GM18907 (cell line): ENCODE measurements at regions not wholly inside any gene's neighbourhood (a gene's known extent, or its start where the extent isn't known, plus 50 kb on each side); places are given as distances from the start of the nearest gene placed in this dataset.

Experiments
- ATAC-seq: cut with Tn5 transposase; IDR thresholded peaks from one replicate; pipeline ENCODE4 v1.9.1; 2021; ENCODE audit warnings: mild to moderate bottlenecking, moderate library complexity; ENCODE audit not compliant: unreplicated experiment

GRCh38 chrX:78213331-78213730, 73.9 kb upstream of the TAF9B start:
- ATAC-seq: no peak

GRCh38 chrX:78199851-78200250, 60.4 kb upstream of the TAF9B start:
- peak; percentile 84 for ATAC-seq
